Stimulated activated CD4-positive, alpha-beta T cell treated with anti-CD3 and anti-CD28 coated beads, Interleukin-15, amount 100 ng/mL, for 1 hour (primary cell): ENCODE measurements at regions not wholly inside any gene's neighbourhood (a gene's known extent, or its start where the extent isn't known, plus 50 kb on each side); places are given as distances from the start of the nearest gene placed in this dataset.
"Not testable (repeated sequence)": the region's sequence is repeated elsewhere in the genome, so short reads cannot be mapped to it uniquely, and the experiment has no call there.

Experiments used
- DNase-seq, 2 donors: peaks; one replicate each; pipeline ENCODE4 v3.0.0-alpha.2; 2020; ENCODE audit warnings: low read depth in 1 of 2, low spot score in 1 of 2

- no peak for DNase-seq
Measured at GRCh38 chr10:65555192-65555591, 1370.6 kb upstream of the LRRTM3 start.

DNA sequence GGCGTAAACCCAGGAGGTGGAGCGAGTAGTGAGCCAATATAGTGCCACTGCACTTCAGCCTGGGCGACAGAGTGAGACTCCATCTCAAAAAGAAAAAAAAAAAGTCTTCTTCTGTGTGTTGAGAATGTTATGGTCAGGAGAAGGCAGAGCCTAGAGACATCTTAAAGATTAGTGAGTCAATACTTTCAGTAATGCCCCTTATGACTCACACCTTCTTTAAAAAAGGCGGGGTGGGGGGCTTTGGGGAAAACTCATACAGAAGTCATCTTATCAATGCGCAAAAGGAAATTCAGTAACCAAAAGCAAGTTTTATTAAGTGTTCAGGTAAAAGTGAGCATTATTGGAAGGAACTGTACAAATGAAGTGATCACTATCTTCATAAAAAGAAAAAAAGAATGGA is 1369.8 kb upstream of the LRRTM3 start:
- DNase-seq, result no peak

DNA sequence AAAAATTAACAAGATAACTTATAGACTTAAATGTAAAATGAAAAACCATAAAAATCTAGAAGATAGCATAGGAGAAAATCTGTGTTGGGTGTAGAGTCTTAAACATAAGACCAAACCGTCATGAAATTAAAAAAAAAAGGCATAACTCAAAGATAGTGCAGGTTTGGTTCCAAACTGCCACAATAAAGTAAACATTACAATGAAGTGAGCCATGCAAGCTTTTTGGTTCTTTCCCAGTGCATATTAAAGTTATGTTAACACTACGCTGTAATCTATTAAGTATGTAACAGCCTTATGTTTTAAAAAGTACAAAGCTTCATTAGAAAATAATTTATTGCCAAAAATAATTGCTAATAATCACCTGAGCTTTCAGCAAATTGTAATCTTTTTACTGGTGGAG is 1366.5 kb upstream of the LRRTM3 start:
- DNase-seq, result no peak

- DNase-seq, result no peak
Measured at GRCh38 chr10:65565246-65565645, 1360.6 kb upstream of the LRRTM3 start.

- DNase-seq, result no peak
Measured at GRCh38 chr10:65566906-65567305, 1358.9 kb upstream of the LRRTM3 start.

- no peak for DNase-seq
Measured at GRCh38 chr10:65570143-65571010, 1355.5 kb upstream of the LRRTM3 start.

DNA sequence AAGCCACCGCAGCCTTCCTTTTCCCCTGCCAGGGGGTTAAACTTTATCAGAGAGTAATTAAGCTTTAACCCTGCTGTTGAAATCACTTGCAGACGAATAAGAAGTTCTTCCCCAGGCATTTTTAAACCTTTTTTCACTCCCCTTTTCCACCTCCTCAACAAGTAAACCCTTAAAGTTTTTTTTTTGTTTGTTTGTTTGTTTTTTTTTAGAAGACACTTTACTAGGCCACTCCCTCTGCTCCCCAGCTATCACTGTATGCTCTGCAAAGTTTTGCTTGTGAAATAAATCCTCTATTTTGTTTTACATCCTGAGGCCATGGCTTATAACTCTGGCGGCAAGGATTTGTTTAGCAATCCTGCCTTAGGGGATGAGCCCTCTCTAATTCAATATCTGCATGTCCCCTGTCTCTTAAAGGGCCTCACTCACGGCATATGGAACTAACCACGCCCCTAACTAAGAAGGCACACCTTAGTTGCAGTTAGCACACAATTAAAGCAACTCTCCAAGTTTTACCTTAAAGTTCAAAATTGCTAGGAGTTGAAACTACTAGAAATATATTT is 1354.7 kb upstream of the LRRTM3 start:
- DNase-seq, result no peak

- no peak for DNase-seq
Measured at GRCh38 chr10:65581426-65582026, 1344.3 kb upstream of the LRRTM3 start.

- no peak for DNase-seq
Measured at GRCh38 chr10:65602182-65602865, 1323.5 kb upstream of the LRRTM3 start.

GRCh38 chr10:65611592-65611991 is 1314.2 kb upstream of the LRRTM3 start:
- DNase-seq, result no peak

DNA sequence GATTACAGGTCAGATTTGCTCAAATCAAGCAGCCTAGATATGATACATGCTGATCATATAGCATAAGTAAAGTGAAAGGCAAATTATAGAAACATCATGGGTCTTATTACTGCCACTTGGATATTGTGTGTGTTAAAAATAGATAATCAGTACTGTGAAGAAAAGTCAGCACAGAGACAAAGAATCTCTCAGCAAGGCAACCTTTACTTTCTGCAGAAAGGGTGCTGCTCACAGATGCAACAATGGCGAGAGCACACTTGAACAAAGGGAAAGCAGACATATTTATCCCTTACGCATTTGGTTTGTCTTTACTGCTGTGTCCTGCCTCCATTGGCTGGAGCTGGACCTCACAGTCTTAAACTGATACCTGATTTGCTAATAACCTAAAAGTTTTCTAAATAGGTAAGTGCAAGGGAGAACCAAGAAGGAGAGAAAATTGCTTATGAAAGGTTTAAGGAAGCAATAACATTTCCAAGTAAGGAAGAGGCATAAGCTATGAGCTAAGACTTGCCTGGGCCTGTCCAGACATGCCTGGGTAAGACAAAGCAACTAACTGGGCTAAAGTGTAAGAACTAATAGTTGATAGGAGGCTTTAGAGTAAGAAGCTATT is 1310.8 kb upstream of the LRRTM3 start:
- no peak for DNase-seq

- no peak for DNase-seq
Measured at GRCh38 chr10:65618126-65618525, 1307.7 kb upstream of the LRRTM3 start.

GRCh38 chr10:65620404-65621048 is 1305.3 kb upstream of the LRRTM3 start:
- DNase-seq, result no peak

GRCh38 chr10:65622608-65623007 is 1303.2 kb upstream of the LRRTM3 start:
- no peak for DNase-seq

GRCh38 chr10:65628493-65629139 is 1297.2 kb upstream of the LRRTM3 start:
- no peak for DNase-seq

DNA sequence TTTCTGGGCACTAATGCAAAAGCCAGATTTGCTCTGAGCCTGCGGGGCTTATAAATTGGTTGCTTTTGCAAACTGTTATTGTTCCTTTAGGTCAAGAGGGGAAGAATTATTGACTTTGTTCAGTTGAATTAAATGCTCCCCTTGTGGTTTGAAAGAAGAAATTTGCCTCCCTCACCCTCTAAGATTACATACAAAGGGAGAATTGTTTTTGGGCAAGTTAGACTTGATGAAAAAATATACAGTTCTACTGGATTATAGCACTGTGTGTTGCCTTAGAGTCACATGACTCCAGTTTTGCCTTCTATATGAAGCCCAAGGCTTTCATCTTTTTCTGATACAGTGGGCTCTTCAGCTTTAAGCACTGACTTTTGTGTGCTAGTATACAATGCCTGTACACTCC is 1265.8 kb upstream of the LRRTM3 start:
- DNase-seq, result no peak

GRCh38 chr10:65670087-65670486 is 1255.7 kb upstream of the LRRTM3 start:
- DNase-seq, result no peak

DNA sequence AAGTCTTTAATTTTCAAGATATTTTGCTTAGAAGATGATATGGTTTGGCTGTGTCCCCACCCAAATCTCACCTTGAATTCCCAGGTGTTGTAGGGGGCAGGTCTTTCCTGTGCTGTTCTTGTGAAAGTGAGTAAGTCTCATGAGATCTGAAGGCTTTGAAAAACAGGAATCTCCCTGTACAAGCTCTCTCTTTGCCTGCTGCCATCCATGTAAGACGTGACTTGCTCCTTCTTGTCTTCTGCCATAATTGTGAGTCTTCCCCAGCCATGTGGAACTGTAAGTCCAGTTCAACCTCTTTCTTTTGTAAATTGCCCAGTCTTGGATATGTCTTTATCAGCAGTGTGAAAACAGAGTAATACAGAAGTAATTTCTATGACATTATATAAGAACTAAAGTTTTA is 1255.2 kb upstream of the LRRTM3 start:
- not testable (repeated sequence) for DNase-seq

GRCh38 chr10:65675236-65675635 is 1250.6 kb upstream of the LRRTM3 start:
- DNase-seq, result no peak

DNA sequence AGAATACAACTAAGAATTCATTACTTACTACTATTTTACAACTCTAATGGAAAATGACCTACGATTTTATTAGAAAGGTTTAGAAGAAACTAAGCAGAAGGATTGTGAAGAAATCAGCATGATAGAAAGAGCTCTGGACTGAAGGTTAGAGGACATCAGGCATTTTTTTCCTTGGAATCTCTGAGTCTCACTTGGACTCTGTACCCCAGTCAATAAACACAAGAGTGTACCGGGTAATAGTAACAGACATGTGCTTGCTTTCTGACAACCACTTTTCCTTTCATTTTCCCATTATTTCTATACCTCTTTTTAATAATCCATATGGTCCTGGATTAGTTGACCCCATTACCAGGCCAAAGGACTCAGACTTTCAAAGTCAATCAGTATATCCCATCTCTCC is 1240.9 kb upstream of the LRRTM3 start:
- no peak for DNase-seq
